Glutamatergic neuron (in vitro differentiated cells): ENCODE measurements at regions not wholly inside any gene's neighbourhood (a gene's known extent, or its start where the extent isn't known, plus 50 kb on each side); places are given as distances from the start of the nearest gene placed in this dataset.

Experiments used
- DNase-seq: peaks from one replicate; pipeline ENCODE4 v3.0.0; 2022
- H3K27ac Mint-ChIP-seq: one replicate; pipeline ENCODE4 v1.8.0; 2020; ENCODE audit warnings: mild to moderate bottlenecking, mixed read lengths, inconsistent platforms; ENCODE audit not compliant: unreplicated experiment
- H3K27me3 Mint-ChIP-seq: one replicate; pipeline ENCODE4 v1.8.0; 2020; ENCODE audit warnings: mild to moderate bottlenecking, moderate library complexity, mixed read lengths, inconsistent platforms; ENCODE audit not compliant: unreplicated experiment
- H3K36me3 Mint-ChIP-seq: one replicate; pipeline ENCODE4 v1.8.0; 2020; ENCODE audit warnings: mild to moderate bottlenecking, mixed read lengths, inconsistent platforms; ENCODE audit not compliant: unreplicated experiment
- H3K4me1 Mint-ChIP-seq: one replicate; pipeline ENCODE4 v1.8.0; 2020; ENCODE audit warnings: mild to moderate bottlenecking, low read depth, mixed read lengths, inconsistent platforms; ENCODE audit not compliant: unreplicated experiment
- H3K4me3 Mint-ChIP-seq: one replicate; pipeline ENCODE4 v1.8.0; 2020; ENCODE audit warnings: mild to moderate bottlenecking, mixed read lengths, inconsistent platforms; ENCODE audit not compliant: unreplicated experiment
- H3K9me3 Mint-ChIP-seq: one replicate; pipeline ENCODE4 v1.8.0; 2020; ENCODE audit warnings: mild to moderate bottlenecking, moderate library complexity, mixed read lengths, inconsistent platforms; ENCODE audit not compliant: unreplicated experiment
- CTCF ChIP-seq: fragments of 200-600 bp; sonication (generic); IDR thresholded peaks from one replicate; pipeline ENCODE4 v1.5.0; 2021; ENCODE audit not compliant: partially characterized antibody, unreplicated experiment

GRCh38 chr3:98957681-98958080 is 56.2 kb upstream of the DCBLD2 start:
- H3K27me3 Mint-ChIP-seq: no peaks in the 10 kb centered on the region

GRCh38 chr3:98956008-98956407 is 54.5 kb upstream of the DCBLD2 start:
- no peak for DNase-seq
- Mint-ChIP-seq H3K4me3 (no peak overlapping the region), H3K9me3 (no peaks in the 10 kb centered on the region), H3K36me3 (peaks cover 7% of the 10 kb centered on the region), H3K27ac (no peak overlapping the region), H3K27me3 (no peaks in the 10 kb centered on the region), H3K4me1 (no peaks in the 10 kb centered on the region)
- no peak for TF ChIP-seq CTCF

More at GRCh38 chr3:98957681-98958080, 56.2 kb upstream of the DCBLD2 start:
- no peak for DNase-seq
- Mint-ChIP-seq H3K36me3 (peaks cover 5% of the 10 kb centered on the region), H3K4me1 (no peaks in the 10 kb centered on the region), H3K27ac (no peak overlapping the region), H3K4me3 (no peak overlapping the region), H3K9me3 (no peaks in the 10 kb centered on the region)
- no peak for TF ChIP-seq CTCF

- no peak overlapping the region for H3K4me3 Mint-ChIP-seq
- H3K9me3 Mint-ChIP-seq: no peaks in the 10 kb centered on the region
- H3K27ac Mint-ChIP-seq: no peak overlapping the region
- no peak for DNase-seq
- peaks cover 7% of the 10 kb centered on the region for H3K36me3 Mint-ChIP-seq
- TF ChIP-seq CTCF: no peak
- H3K27me3 Mint-ChIP-seq: no peaks in the 10 kb centered on the region
- H3K4me1 Mint-ChIP-seq: no peaks in the 10 kb centered on the region
These were observed 53.5 kb upstream of the DCBLD2 start for GRCh38 chr3:98954791-98955604.

GRCh38 chr3:98954242-98954641 is 52.7 kb upstream of the DCBLD2 start:
- H3K4me1 Mint-ChIP-seq: no peaks in the 10 kb centered on the region
- DNase-seq: no peak
- peaks cover 7% of the 10 kb centered on the region for H3K36me3 Mint-ChIP-seq
- H3K9me3 Mint-ChIP-seq: no peaks in the 10 kb centered on the region
- H3K27ac Mint-ChIP-seq: no peak overlapping the region
- no peak for TF ChIP-seq CTCF
- H3K27me3 Mint-ChIP-seq: no peaks in the 10 kb centered on the region
- H3K4me3 Mint-ChIP-seq: no peak overlapping the region

GRCh38 chr3:98952404-98952803 is 50.9 kb upstream of the DCBLD2 start:
- no peak overlapping the region for H3K4me3 Mint-ChIP-seq
- H3K27ac Mint-ChIP-seq: no peak overlapping the region
- DNase-seq: no peak
- H3K36me3 Mint-ChIP-seq: peaks cover 7% of the 10 kb centered on the region
- no peaks in the 10 kb centered on the region for H3K4me1 Mint-ChIP-seq
- H3K27me3 Mint-ChIP-seq: no peaks in the 10 kb centered on the region
- no peak for TF ChIP-seq CTCF
- no peaks in the 10 kb centered on the region for H3K9me3 Mint-ChIP-seq
